Left lung (tissue), 4 donors: ENCODE measurements at regions not wholly inside any gene's neighbourhood (a gene's known extent, or its start where the extent isn't known, plus 50 kb on each side); places are given as distances from the start of the nearest gene placed in this dataset.

Experiments
- ATAC-seq: fragments of 200-7000 bp; cut with Tn5 transposase; one replicate; pipeline ENCODE4 v1.9.1; 2020; ENCODE audit warnings: moderate library complexity
- DNase-seq, 4 donors: peaks; one replicate each; pipeline ENCODE4 v3.0.0-alpha.2; 2013 to 2020
- H3K27ac ChIP-seq, 2 donors: fragments of 200-600 bp; sonication (generic) in 1 of 2; one replicate each; pipeline versions ENCODE4 v1.5.0 to v1.8.0; 2020 to 2021
- H3K27me3 ChIP-seq, 2 donors: fragments of 200-600 bp; sonication (generic) in 1 of 2; one replicate each; pipeline versions ENCODE4 v1.5.0 to v1.8.0; 2020 to 2021
- H3K36me3 ChIP-seq, 2 donors: fragments of 200-600 bp; sonication (generic) in 1 of 2; one replicate each; pipeline versions ENCODE4 v1.5.0 to v1.8.0; 2020 to 2021
- H3K4me1 ChIP-seq, 2 donors: fragments of 200-600 bp; one replicate each; pipeline ENCODE4 v1.8.0; 2021
- H3K4me3 ChIP-seq, 2 donors: fragments of 200-600 bp; sonication (generic) in 1 of 2; one replicate each; pipeline versions ENCODE4 v1.5.0 to v1.8.0; 2020 to 2021; ENCODE audit warnings: mild to moderate bottlenecking in 1 of 2
- H3K9me3 ChIP-seq, 2 donors: fragments of 200-600 bp; sonication (generic) in 1 of 2; one replicate each; pipeline versions ENCODE4 v1.5.0 to v1.8.0; 2020 to 2021
- intact Hi-C, 2 donors: fragments of 100-400 bp; cut with DNase I; formaldehyde crosslinking; loops; one replicate each; pipeline versions ENCODE4 v1.11.2 to v1.14.2; 2022
- TF ChIP-seq, protein P1 (sequence below), 2 donors: fragments of 200-600 bp; sonication (generic) in 1 of 2; IDR thresholded peaks; one replicate each; pipeline versions ENCODE4 v1.5.0 to v1.8.0; 2021; ENCODE audit warnings: antibody characterized with exemption in 2 of 2
- donor health status: DM: no; HTN: yes; CAD: no.
- donor health status: DM: no; HTN: no; CAD: no.

DNA sequence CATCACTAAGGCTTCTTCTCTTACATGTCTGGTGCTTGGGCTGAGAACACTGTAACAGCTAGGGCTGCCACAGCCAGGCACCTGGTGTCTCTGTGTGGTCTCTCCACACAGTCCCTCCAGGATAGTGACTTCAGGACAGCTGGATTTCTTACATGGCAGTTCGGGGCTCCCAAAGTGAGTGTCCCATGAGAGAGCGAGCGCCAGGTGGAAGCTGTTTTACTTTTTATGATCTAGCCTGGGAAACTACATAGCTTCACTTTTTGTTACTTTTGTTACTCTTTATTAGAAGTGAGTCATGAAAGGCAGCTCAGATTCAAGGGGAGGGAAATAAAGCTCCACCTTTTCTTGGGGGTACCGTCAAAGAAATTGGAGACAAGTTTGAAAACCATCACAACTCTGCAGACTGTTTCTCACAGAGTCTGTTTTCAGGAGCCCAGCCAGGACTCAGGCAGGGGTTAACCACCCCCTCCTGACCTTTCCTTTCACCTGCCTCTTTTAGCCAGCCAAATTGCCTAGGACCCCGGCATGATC, 373.0 kb downstream of the MID1IP1 start:
- TF ChIP-seq, protein P1, sequence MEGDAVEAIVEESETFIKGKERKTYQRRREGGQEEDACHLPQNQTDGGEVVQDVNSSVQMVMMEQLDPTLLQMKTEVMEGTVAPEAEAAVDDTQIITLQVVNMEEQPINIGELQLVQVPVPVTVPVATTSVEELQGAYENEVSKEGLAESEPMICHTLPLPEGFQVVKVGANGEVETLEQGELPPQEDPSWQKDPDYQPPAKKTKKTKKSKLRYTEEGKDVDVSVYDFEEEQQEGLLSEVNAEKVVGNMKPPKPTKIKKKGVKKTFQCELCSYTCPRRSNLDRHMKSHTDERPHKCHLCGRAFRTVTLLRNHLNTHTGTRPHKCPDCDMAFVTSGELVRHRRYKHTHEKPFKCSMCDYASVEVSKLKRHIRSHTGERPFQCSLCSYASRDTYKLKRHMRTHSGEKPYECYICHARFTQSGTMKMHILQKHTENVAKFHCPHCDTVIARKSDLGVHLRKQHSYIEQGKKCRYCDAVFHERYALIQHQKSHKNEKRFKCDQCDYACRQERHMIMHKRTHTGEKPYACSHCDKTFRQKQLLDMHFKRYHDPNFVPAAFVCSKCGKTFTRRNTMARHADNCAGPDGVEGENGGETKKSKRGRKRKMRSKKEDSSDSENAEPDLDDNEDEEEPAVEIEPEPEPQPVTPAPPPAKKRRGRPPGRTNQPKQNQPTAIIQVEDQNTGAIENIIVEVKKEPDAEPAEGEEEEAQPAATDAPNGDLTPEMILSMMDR (IDR thresholded peaks at IDR 0.05): no peak
- ATAC-seq (no peak), DNase-seq (no peak)
- H3K9me3 ChIP-seq: no peaks in the 10 kb centered on the region
- no peaks in the 10 kb centered on the region for H3K27me3 ChIP-seq
- no peak overlapping the region for H3K4me3 ChIP-seq
- no peak overlapping the region for H3K27ac ChIP-seq
- peaks cover 0 to 4% of the 10 kb centered on the region in 2 donors for H3K4me1 ChIP-seq
- no peaks in the 10 kb centered on the region for H3K36me3 ChIP-seq
- intact Hi-C loops: no loop called here

- ATAC-seq: peak; percentile 54
- intact Hi-C loops: no loop called here
Measured at GRCh38 chrX:39174772-39175417, 373.6 kb downstream of the MID1IP1 start.

DNA sequence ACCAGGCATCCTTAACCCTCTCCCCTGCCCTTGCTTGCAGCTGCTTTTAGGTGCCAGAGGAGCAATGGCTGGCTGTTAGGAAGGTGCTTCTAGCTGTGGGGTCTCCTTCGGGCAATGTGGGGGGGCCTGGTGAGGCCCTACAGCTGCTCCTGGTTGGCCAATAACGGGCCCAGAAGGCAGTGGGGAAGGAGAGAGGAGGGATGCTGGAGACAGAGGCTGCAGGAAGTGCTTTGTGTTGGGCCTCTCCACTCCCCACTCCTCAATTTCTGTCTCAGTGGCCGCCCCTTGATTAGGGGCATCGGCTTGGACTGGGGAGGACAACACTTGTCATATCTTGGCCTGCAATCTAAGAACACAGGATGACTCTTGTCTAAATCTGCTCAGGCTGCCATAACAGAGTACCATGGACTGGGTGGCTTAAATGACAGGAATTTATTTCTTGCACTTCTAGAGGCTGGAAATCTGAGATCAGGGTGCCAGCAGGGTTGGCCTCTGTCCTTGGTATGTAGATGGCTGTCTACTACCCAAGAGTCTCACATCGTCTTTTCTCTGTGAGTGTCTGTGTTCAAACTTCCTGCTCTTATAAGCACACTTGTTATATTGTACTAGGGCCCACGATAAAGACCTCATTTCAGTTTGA, 374.3 kb downstream of the MID1IP1 start:
- TF ChIP-seq, protein P1 (IDR thresholded peaks at IDR 0.05): no peak
- intact Hi-C loops: no loop called here
- Histone ChIP-seq H3K27ac (no peak overlapping the region), H3K36me3 (no peaks in the 10 kb centered on the region), H3K27me3 (no peaks in the 10 kb centered on the region), H3K4me3 (no peak overlapping the region), H3K9me3 (no peaks in the 10 kb centered on the region), H3K4me1 (peaks cover 0 to 4% of the 10 kb centered on the region in 2 donors)
- no peak for DNase-seq
- no peak for ATAC-seq

More at GRCh38 chrX:39174772-39175417, 373.6 kb downstream of the MID1IP1 start:
- Histone ChIP-seq H3K27me3 (no peaks in the 10 kb centered on the region), H3K4me3 (no peak overlapping the region), H3K27ac (no peak overlapping the region), H3K4me1 (peaks cover 0 to 4% of the 10 kb centered on the region in 2 donors), H3K9me3 (no peaks in the 10 kb centered on the region), H3K36me3 (no peaks in the 10 kb centered on the region)
- DNase-seq: peak in 1 of 4 donors; percentile 47
- TF ChIP-seq, protein P1 (IDR thresholded peaks at IDR 0.05): no peak

GRCh38 chrX:39176105-39176504, 374.8 kb downstream of the MID1IP1 start:
- intact Hi-C loops: no loop called here
- no peaks in the 10 kb centered on the region for H3K9me3 ChIP-seq
- no peak overlapping the region for H3K4me3 ChIP-seq
- H3K27me3 ChIP-seq: no peaks in the 10 kb centered on the region
- H3K4me1 ChIP-seq: peaks cover 0 to 4% of the 10 kb centered on the region in 2 donors
- H3K36me3 ChIP-seq: no peaks in the 10 kb centered on the region
- H3K27ac ChIP-seq: no peak overlapping the region
- TF ChIP-seq, protein P1 (IDR thresholded peaks at IDR 0.05): no peak
- ATAC-seq (peak; percentile 59), DNase-seq (no peak)

- H3K4me3 ChIP-seq: no peak overlapping the region
- DNase-seq: no peak
- no peaks in the 10 kb centered on the region for H3K4me1 ChIP-seq
- H3K9me3 ChIP-seq: no peaks in the 10 kb centered on the region
- no peak overlapping the region for H3K27ac ChIP-seq
- ATAC-seq: no peak
- TF ChIP-seq, protein P1 (IDR thresholded peaks at IDR 0.05): no peak
- H3K36me3 ChIP-seq: no peaks in the 10 kb centered on the region
- intact Hi-C loops: no loop called here
- H3K27me3 ChIP-seq: no peaks in the 10 kb centered on the region
Measured at GRCh38 chrX:39189431-39189830, 388.2 kb downstream of the MID1IP1 start.
